ENCODE measurements at regions not wholly inside any gene's neighbourhood (a gene's known extent, or its start where the extent isn't known, plus 50 kb on each side); places are given as distances from the start of the nearest gene placed in this dataset.

DNA sequence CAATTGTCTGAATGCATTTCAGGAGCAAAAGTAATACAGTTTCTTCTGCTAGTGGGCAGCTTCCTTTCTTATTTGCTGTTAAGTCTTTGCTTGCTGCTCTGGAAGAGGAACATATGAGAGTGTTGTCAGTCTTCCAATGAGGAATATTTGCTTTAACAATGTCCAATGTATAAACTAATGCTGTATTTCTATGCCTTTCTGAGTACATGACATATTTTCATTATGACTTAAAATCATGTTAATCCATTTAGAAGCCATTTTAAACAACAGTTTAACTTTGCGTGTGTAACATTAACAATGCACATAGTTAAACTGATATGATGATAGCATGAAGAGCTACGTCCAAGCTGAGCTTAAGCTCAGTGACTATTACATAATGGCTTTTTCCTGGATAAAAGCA, 933.4 kb upstream of the GHITM start:
- no TSS peak for BruUV-seq (replicated peaks)
- no peaks in the 10 kb centered on the region for H3K36me3 ChIP-seq (ENCODE audit: control insufficient read depth in 2 of 2, extremely low read depth in 1 of 2, insufficient read depth in 2 of 2, low read length in 2 of 2)
- H3K4me3 ChIP-seq (replicated peaks in 1 of 3; ENCODE audit: insufficient read depth in 1 of 3, low read depth in 1 of 3, low read length in 3 of 3) = no peak overlapping the region
- no peaks in the 10 kb centered on the region for H3K27me3 ChIP-seq (ENCODE audit: control insufficient read depth in 2 of 2, insufficient read depth in 2 of 2, low read length in 2 of 2)
- intact Hi-C loops (cut with micrococcal nuclease) (no loop called here), dilution Hi-C loops (cut with MboI; ENCODE audit: extremely low pct_ligation_motif_present, low sequenced_read_pairs) (no loop called here)
- no peaks in the 10 kb centered on the region for H3K9me3 ChIP-seq (replicated peaks; ENCODE audit: control insufficient read depth, insufficient read depth, low read length)
- no peak overlapping the region for H2AFZ ChIP-seq (ENCODE audit: low read depth, low read length)
- DNase-seq (ENCODE audit: low read depth, low spot score) (no peak), FAIRE-seq (no peak)
- H3K9me1 ChIP-seq (replicated peaks; ENCODE audit: control insufficient read depth, extremely low read depth, insufficient read depth, low read length) = no peaks in the 10 kb centered on the region
- H3K79me2 ChIP-seq (ENCODE audit: control insufficient read depth, insufficient read depth, low read length) = no peaks in the 10 kb centered on the region
- no peak overlapping the region for H3K9ac ChIP-seq (replicated peaks; ENCODE audit: extremely low read depth, insufficient read depth, low read length)
- TF ChIP-seq FOS (IDR thresholded peaks at IDR 0.05; ENCODE audit: borderline replicate concordance, insufficient read depth, low read length) (no peak), POLR2AphosphoS5 (IDR thresholded peaks at IDR 0.05; ENCODE audit: insufficient read depth, low read depth, low read length) (no peak), POLR2A (IDR thresholded peaks at IDR 0.05; ENCODE audit: low read depth, low read length) (no peak), JUN (IDR thresholded peaks at IDR 0.05; ENCODE audit: borderline replicate concordance, insufficient read depth, insufficient read length, low read depth) (no peak), GATA2 (IDR thresholded peaks at IDR 0.05; ENCODE audit: insufficient read depth, insufficient read length, low read depth, low read length) (no peak), EZH2 (IDR thresholded peaks at IDR 0.05; ENCODE audit: borderline replicate concordance, low read depth, low read length, severe bottlenecking) (no peak), MYC (IDR thresholded peaks at IDR 0.05; ENCODE audit: low read depth, low read length) (no peak)
- TF ChIP-seq, protein P1, sequence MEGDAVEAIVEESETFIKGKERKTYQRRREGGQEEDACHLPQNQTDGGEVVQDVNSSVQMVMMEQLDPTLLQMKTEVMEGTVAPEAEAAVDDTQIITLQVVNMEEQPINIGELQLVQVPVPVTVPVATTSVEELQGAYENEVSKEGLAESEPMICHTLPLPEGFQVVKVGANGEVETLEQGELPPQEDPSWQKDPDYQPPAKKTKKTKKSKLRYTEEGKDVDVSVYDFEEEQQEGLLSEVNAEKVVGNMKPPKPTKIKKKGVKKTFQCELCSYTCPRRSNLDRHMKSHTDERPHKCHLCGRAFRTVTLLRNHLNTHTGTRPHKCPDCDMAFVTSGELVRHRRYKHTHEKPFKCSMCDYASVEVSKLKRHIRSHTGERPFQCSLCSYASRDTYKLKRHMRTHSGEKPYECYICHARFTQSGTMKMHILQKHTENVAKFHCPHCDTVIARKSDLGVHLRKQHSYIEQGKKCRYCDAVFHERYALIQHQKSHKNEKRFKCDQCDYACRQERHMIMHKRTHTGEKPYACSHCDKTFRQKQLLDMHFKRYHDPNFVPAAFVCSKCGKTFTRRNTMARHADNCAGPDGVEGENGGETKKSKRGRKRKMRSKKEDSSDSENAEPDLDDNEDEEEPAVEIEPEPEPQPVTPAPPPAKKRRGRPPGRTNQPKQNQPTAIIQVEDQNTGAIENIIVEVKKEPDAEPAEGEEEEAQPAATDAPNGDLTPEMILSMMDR (IDR thresholded peaks at IDR 0.05; ENCODE audit: extremely low read depth in 1 of 2, insufficient read depth in 1 of 2, low read depth in 1 of 2, low read length in 2 of 2) = no peak
- TF ChIP-seq, protein P2, sequence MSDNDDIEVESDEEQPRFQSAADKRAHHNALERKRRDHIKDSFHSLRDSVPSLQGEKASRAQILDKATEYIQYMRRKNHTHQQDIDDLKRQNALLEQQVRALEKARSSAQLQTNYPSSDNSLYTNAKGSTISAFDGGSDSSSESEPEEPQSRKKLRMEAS (IDR thresholded peaks at IDR 0.05; ENCODE audit: insufficient read depth, insufficient read length) = no peak
- no peaks in the 10 kb centered on the region for H3K4me1 ChIP-seq (ENCODE audit: control insufficient read depth, extremely low read depth, insufficient read depth, low read length)
- no peaks in the 10 kb centered on the region for H4K20me1 ChIP-seq (replicated peaks; ENCODE audit: control insufficient read depth, extremely low read depth, insufficient read depth, low read length)
- ChIA-PET CTCF (no interaction called here), POLR2A (no interaction called here)
- no peak overlapping the region for H3K4me2 ChIP-seq (ENCODE audit: insufficient read depth, low read length)
- H3K27ac ChIP-seq (ENCODE audit: insufficient read depth, low read depth, low read length) = no peak overlapping the region

Measured in endothelial cell of umbilical vein (primary cell).